ENCODE measurements at regions not wholly inside any gene's neighbourhood (a gene's known extent, or its start where the extent isn't known, plus 50 kb on each side); places are given as distances from the start of the nearest gene placed in this dataset.
"Not testable (repeated sequence)": the region's sequence is repeated elsewhere in the genome, so short reads cannot be mapped to it uniquely, and the experiment has no call there.

DNA sequence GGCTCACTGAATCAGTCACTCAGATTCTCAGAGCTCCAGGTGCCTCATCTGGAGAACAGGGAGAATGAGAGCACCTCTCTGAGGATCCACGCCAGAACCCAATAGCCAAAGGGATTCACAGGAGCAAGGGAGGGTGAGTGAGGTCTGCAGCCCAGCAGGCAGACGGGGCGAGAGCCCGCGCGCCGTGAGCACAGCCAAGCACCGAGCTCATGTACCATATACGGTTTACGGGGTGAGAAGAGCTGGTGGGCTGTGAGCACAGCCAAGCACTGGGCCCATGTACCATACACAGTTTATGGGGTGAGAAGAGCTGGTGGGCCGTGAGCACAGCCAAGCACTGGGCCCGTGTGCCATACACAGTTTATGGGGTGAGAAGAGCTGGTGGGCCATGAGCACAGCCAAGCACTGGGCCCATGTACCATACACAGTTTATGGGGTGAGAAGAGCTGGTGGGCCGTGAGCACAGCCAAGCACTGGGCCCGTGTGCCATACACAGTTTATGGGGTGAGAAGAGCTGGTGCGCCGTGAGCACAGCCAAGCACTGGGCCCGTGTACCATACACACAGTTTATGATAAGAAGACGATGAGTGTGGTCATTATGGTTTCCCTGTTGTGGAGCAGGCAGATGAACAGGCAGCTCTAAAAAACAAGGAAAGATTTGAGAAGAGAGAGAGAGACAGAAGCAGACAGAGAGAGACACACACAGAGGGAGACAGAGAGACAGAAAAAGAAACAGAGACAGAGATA is 125.7 kb upstream of the ANO1 start:
- not testable (repeated sequence) for H3K9me3 ChIP-seq (ENCODE audit: control insufficient read depth, low read length); DNase-seq (ENCODE audit: low read depth); H3K36me3 ChIP-seq (ENCODE audit: control insufficient read depth, insufficient read depth, low read length, severe bottlenecking); H3K4me3 ChIP-seq (ENCODE audit: low read length); H3K9ac ChIP-seq (ENCODE audit: low read length)
- peaks cover 22% of the 10 kb centered on the region for H3K27me3 ChIP-seq (replicated peaks; ENCODE audit: control insufficient read depth, insufficient read depth, low read length)
- peaks cover 16% of the 10 kb centered on the region for H3K4me1 ChIP-seq (ENCODE audit: control insufficient read depth, insufficient read depth, low read length)

DNA sequence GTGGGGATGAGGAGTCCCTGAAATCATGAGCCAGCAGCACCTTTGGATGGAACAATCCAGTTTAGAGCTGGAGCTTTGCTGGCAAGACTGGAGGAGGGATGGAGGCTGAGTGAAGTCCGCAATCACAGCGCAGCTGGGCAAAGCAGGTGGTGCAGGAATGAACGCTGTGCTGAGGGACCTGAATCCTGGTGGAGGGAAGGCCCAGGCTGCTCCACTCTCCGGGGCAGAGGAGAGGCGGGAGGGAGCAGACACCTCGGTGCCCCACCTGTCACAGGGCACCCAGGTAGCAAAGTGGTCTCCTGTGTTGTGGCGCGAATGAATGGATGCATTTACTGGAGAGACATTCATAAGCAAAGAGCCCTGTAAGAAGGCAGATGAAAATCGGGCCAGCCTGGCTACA is 124.8 kb upstream of the ANO1 start:
- Histone ChIP-seq H3K9me3 (ENCODE audit: control insufficient read depth, low read length) (peaks cover 3% of the 10 kb centered on the region), H3K36me3 (ENCODE audit: control insufficient read depth, insufficient read depth, low read length, severe bottlenecking) (no peaks in the 10 kb centered on the region), H3K4me1 (ENCODE audit: control insufficient read depth, insufficient read depth, low read length) (peaks cover 14% of the 10 kb centered on the region), H3K9ac (ENCODE audit: low read length) (no peak overlapping the region), H3K27me3 (replicated peaks; ENCODE audit: control insufficient read depth, insufficient read depth, low read length) (peaks cover 30% of the 10 kb centered on the region), H3K4me3 (ENCODE audit: low read length) (no peak overlapping the region)
- DNase-seq (ENCODE audit: low read depth) = no peak

DNA sequence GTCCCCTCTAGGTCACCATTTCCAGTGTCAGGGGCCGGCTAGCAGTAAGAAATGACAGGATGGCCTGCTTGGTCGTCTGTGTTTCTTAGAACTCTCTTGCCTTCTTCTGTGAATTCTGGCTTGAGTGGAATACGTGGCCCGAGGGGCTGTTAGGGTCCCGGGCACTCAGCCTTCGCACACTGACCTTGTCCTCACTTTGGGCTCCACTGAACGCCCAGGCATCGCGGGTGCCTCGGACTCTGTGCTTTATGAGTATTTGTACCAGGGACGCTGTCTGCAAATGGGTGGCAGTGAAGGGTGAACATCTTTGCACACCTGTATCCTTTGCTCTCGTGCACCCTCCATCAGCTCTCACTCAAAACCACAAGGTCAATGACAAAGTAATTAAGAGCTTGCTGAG is 123.4 kb upstream of the ANO1 start:
- no peak for DNase-seq (ENCODE audit: low read depth)
- Histone ChIP-seq H3K9ac (ENCODE audit: low read length) (no peak overlapping the region), H3K9me3 (ENCODE audit: control insufficient read depth, low read length) (peaks cover 13% of the 10 kb centered on the region), H3K4me3 (ENCODE audit: low read length) (no peak overlapping the region), H3K4me1 (ENCODE audit: control insufficient read depth, insufficient read depth, low read length) (peaks cover under 1% of the 10 kb centered on the region), H3K36me3 (ENCODE audit: control insufficient read depth, insufficient read depth, low read length, severe bottlenecking) (no peaks in the 10 kb centered on the region), H3K27me3 (replicated peaks; ENCODE audit: control insufficient read depth, insufficient read depth, low read length) (peaks cover 32% of the 10 kb centered on the region)

DNA sequence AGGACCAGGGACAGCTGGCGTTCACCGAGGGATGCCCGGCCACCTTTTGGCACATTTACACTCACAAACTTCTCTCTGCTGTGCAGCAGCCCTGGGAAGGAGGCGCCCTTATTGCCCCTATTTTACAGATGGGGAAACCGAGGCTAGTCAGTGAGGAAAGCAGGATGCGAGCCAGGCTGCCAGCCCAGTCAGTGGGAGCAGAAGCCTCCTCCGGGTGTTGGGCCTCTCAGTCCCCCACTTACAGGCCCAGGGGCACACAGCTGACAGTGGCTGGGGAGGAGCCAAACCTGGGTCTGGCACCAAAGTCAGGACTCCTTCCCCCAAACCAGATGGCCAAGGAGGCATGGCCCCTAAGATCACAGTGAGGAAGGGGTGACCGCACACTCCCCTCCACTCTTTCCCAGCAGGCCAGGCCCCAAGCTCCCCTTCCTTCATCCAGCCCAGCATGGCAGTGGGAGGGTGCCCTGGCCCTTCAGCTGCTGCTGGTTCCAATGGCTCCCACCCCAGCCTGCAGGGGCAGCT is 121.4 kb upstream of the ANO1 start:
- Histone ChIP-seq H3K9ac (ENCODE audit: low read length) (no peak overlapping the region), H3K36me3 (ENCODE audit: control insufficient read depth, insufficient read depth, low read length, severe bottlenecking) (no peaks in the 10 kb centered on the region), H3K4me3 (ENCODE audit: low read length) (no peak overlapping the region), H3K9me3 (ENCODE audit: control insufficient read depth, low read length) (peaks cover 15% of the 10 kb centered on the region), H3K27me3 (replicated peaks; ENCODE audit: control insufficient read depth, insufficient read depth, low read length) (peaks cover 43% of the 10 kb centered on the region), H3K4me1 (ENCODE audit: control insufficient read depth, insufficient read depth, low read length) (no peaks in the 10 kb centered on the region)
- no peak for DNase-seq (ENCODE audit: low read depth)

DNA sequence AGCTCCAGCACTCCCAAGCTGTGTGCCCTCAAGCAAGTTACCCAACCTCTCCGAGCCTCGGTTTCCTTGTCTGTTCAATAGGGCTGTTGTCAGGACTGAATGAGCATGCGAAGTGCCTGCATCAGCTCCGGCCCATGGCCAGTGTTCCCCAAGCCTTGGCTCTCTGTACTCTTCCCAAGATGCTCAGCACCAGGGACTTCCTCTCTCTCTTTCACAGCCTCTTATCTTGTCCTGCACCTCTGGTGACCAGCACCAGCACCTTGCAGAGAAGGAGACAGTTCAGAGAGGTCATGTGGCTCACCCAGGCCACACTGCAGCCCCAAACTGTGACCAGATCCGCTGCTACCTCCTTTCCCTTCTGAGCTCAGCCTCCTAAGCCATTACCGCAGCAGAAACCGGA is 120.3 kb upstream of the ANO1 start:
- Histone ChIP-seq H3K36me3 (ENCODE audit: control insufficient read depth, insufficient read depth, low read length, severe bottlenecking) (no peaks in the 10 kb centered on the region), H3K4me1 (ENCODE audit: control insufficient read depth, insufficient read depth, low read length) (no peaks in the 10 kb centered on the region), H3K9ac (ENCODE audit: low read length) (no peak overlapping the region), H3K4me3 (ENCODE audit: low read length) (no peak overlapping the region), H3K9me3 (ENCODE audit: control insufficient read depth, low read length) (peaks cover 16% of the 10 kb centered on the region), H3K27me3 (replicated peaks; ENCODE audit: control insufficient read depth, insufficient read depth, low read length) (peaks cover 36% of the 10 kb centered on the region)
- DNase-seq (ENCODE audit: low read depth) = no peak

DNA sequence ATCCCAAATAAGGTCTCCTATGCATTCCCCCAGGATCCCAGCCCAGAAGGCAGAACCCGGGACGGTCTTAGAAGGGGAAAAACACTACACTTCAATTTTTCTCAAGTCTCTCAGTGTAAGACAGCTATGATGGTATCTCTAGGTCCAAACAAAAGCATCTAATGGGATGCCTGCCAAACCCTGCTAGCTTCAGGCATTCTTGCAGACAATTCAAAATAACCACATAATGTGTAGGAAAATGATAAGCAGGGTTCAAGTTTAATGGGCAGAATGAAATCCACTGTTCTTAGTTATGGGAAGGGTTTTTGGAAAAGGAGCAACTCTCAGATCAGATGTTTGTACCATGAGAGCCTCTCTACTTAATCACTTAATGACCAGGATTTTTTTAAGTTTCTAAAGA is 119.8 kb upstream of the ANO1 start:
- no peaks in the 10 kb centered on the region for H3K4me1 ChIP-seq (ENCODE audit: control insufficient read depth, insufficient read depth, low read length)
- H3K4me3 ChIP-seq (ENCODE audit: low read length) = no peak overlapping the region
- peaks cover 31% of the 10 kb centered on the region for H3K27me3 ChIP-seq (replicated peaks; ENCODE audit: control insufficient read depth, insufficient read depth, low read length)
- no peak overlapping the region for H3K9ac ChIP-seq (ENCODE audit: low read length)
- peaks cover 16% of the 10 kb centered on the region for H3K9me3 ChIP-seq (ENCODE audit: control insufficient read depth, low read length)
- DNase-seq (ENCODE audit: low read depth) = peak; percentile 29
- H3K36me3 ChIP-seq (ENCODE audit: control insufficient read depth, insufficient read depth, low read length, severe bottlenecking) = no peaks in the 10 kb centered on the region

DNA sequence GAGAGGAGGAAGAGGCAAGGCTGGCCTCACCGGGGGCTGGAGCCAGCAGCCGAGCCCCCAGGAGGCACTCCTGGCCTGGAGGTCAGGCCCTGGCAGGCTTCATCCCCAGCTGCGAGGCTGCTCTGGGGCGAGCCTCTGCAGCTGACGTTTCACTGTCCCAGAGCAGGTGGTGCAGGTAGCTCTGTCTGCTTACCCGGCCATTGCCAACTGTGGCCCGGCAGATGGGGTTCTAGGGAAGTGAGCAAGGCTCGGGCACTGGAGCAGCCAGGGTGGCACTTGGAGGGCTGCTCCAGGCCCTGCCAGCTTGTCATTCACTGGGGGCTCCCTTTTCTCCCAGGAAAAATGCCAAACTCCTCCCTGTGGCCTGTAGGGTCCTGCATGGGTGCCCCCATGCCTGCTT is 118.7 kb upstream of the ANO1 start:
- no peaks in the 10 kb centered on the region for H3K4me1 ChIP-seq (ENCODE audit: control insufficient read depth, insufficient read depth, low read length)
- peaks cover 16% of the 10 kb centered on the region for H3K9me3 ChIP-seq (ENCODE audit: control insufficient read depth, low read length)
- H3K4me3 ChIP-seq (ENCODE audit: low read length) = no peak overlapping the region
- H3K9ac ChIP-seq (ENCODE audit: low read length) = no peak overlapping the region
- H3K27me3 ChIP-seq (replicated peaks; ENCODE audit: control insufficient read depth, insufficient read depth, low read length) = peaks cover 30% of the 10 kb centered on the region
- no peak for DNase-seq (ENCODE audit: low read depth)
- no peaks in the 10 kb centered on the region for H3K36me3 ChIP-seq (ENCODE audit: control insufficient read depth, insufficient read depth, low read length, severe bottlenecking)

DNA sequence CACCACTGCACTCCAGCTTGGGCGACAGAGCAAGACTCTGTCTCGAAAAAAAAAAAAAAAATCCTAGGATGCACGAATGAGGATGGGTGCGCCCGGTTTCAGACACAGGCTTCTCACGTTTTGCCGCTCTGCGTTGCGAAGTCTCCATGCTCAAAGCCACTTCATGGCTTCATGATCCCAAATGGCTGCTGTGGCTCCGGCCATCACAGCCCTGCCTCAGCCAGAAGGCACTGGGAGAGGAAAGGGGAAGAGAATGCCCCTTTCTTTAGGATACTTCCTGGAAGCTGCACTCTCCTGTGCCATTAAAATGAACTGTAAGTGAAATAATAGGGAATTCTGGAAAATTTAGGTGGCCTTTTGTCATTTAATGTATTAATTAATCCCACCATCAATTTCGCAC is 116.4 kb upstream of the ANO1 start:
- DNase-seq (ENCODE audit: low read depth) = no peak
- H3K4me3 ChIP-seq (ENCODE audit: low read length) = no peak overlapping the region
- no peak overlapping the region for H3K9ac ChIP-seq (ENCODE audit: low read length)
- H3K36me3 ChIP-seq (ENCODE audit: control insufficient read depth, insufficient read depth, low read length, severe bottlenecking) = no peaks in the 10 kb centered on the region
- peaks cover 16% of the 10 kb centered on the region for H3K9me3 ChIP-seq (ENCODE audit: control insufficient read depth, low read length)
- peaks cover 34% of the 10 kb centered on the region for H3K27me3 ChIP-seq (replicated peaks; ENCODE audit: control insufficient read depth, insufficient read depth, low read length)
- no peaks in the 10 kb centered on the region for H3K4me1 ChIP-seq (ENCODE audit: control insufficient read depth, insufficient read depth, low read length)

DNA sequence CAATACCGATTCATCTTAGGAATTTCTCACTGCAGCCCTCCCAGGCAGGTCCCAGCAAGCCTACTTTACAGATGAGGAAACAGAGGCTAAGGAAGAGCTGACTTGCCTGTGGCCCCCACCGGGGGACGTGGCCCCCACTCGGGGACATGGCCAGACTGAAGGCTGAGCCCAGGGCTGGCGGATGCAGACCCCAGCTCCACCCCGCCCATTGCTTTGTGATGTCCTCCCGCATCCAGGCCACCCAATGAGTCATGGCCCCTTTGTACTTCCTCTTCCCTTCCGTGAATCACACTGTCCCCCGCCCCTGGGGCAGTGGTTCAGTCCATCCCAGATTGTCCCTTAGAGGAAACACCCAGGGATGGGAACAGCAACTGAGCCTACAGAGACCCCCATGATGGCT is 116.0 kb upstream of the ANO1 start:
- Histone ChIP-seq H3K4me1 (ENCODE audit: control insufficient read depth, insufficient read depth, low read length) (no peaks in the 10 kb centered on the region), H3K9ac (ENCODE audit: low read length) (no peak overlapping the region), H3K27me3 (replicated peaks; ENCODE audit: control insufficient read depth, insufficient read depth, low read length) (peaks cover 34% of the 10 kb centered on the region), H3K36me3 (ENCODE audit: control insufficient read depth, insufficient read depth, low read length, severe bottlenecking) (no peaks in the 10 kb centered on the region), H3K4me3 (ENCODE audit: low read length) (no peak overlapping the region), H3K9me3 (ENCODE audit: control insufficient read depth, low read length) (peaks cover 16% of the 10 kb centered on the region)
- DNase-seq (ENCODE audit: low read depth) = no peak

DNA sequence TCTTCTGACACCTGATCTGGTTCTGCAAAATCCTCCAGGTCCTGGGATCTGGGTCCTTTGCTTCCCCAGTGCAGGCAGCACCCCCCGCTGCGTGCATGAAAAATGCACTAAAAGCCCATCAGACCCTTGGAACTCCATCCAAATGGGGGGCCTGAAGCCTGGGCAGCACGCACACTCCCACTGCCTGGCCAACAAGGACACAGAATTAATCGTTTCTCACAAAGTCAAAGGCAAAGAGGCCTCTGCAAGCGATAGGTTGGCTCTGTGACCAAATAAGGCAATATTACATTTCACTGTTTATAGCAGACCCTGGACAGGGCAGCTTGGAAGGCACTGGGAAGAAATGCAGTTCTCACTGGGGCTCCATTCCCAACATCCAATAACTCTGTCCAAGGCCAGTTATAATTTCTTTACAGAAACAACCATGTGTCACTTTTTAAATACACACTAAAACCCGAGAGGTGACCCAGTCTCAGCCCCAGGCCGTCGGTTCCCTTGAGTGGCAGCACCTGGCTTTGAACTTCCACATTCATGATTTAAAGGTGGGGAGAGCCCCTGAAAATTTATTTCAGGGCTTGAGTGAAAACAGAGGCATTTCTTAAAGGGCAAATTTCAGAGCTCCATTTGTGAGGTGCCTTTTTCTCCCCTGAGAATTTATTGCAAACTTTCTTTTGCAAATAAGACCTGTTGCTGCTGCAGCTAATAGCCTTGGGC is 114.4 kb upstream of the ANO1 start:
- peaks cover 7% of the 10 kb centered on the region for H3K4me1 ChIP-seq (ENCODE audit: control insufficient read depth, insufficient read depth, low read length)
- H3K9ac ChIP-seq (ENCODE audit: low read length) = no peak overlapping the region
- no peaks in the 10 kb centered on the region for H3K36me3 ChIP-seq (ENCODE audit: control insufficient read depth, insufficient read depth, low read length, severe bottlenecking)
- H3K27me3 ChIP-seq (replicated peaks; ENCODE audit: control insufficient read depth, insufficient read depth, low read length) = peaks cover 37% of the 10 kb centered on the region
- DNase-seq (ENCODE audit: low read depth) = no peak
- no peak overlapping the region for H3K4me3 ChIP-seq (ENCODE audit: low read length)
- peaks cover 9% of the 10 kb centered on the region for H3K9me3 ChIP-seq (ENCODE audit: control insufficient read depth, low read length)

DNA sequence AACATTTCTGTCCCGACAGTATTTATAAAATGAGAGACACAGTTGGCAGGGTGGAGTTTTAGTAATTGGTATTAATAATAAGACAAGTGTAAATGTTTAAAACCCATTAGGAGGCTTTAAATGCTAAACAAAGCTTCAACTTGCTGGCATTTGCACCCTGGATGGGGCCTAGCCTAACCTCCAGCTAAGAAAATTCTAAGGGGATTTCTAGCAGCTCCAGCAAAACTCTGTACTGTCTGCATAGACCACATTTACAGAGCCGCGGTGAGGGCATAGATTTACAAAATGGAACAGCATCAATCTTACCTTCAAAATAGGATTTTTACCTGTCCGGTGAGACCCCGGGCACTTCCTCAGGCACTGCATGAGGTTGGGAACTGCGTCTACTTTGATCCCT is 113.9 kb upstream of the ANO1 start:
- peaks cover 4% of the 10 kb centered on the region for H3K9me3 ChIP-seq (ENCODE audit: control insufficient read depth, low read length)
- DNase-seq (ENCODE audit: low read depth) = no peak
- no peak overlapping the region for H3K4me3 ChIP-seq (ENCODE audit: low read length)
- no peak overlapping the region for H3K9ac ChIP-seq (ENCODE audit: low read length)
- H3K4me1 ChIP-seq (ENCODE audit: control insufficient read depth, insufficient read depth, low read length) = peaks cover 7% of the 10 kb centered on the region
- no peaks in the 10 kb centered on the region for H3K36me3 ChIP-seq (ENCODE audit: control insufficient read depth, insufficient read depth, low read length, severe bottlenecking)
- peaks cover 43% of the 10 kb centered on the region for H3K27me3 ChIP-seq (replicated peaks; ENCODE audit: control insufficient read depth, insufficient read depth, low read length)

Measured in adipocyte (in vitro differentiated cells).